GM12891 (cell line): ENCODE measurements at regions not wholly inside any gene's neighbourhood (a gene's known extent, or its start where the extent isn't known, plus 50 kb on each side); places are given as distances from the start of the nearest gene placed in this dataset.

Source experiments
- PAX5 ChIP-seq: IDR thresholded peaks from 2 replicates; pipeline ENCODE4 v1.6.1; 2011; ENCODE audit warnings: low read length, moderate library complexity, mild to moderate bottlenecking; ENCODE audit not compliant: insufficient read depth, severe bottlenecking
- POLR2A ChIP-seq: IDR thresholded peaks from 2 replicates; pipeline ENCODE4 v1.6.1; 2011; ENCODE audit warnings: low read depth, low read length, control low read depth
- POLR2AphosphoS5 ChIP-seq: IDR thresholded peaks from 2 replicates; pipeline ENCODE4 v1.6.1; 2011; ENCODE audit warnings: low read depth, low read length, control low read depth
- POU2F2 ChIP-seq: IDR thresholded peaks from 2 replicates; pipeline ENCODE4 v1.6.1; 2011; ENCODE audit warnings: low read depth, mild to moderate bottlenecking, control low read depth, low read length, moderate library complexity
- SPI1 ChIP-seq: IDR thresholded peaks from 2 replicates; pipeline ENCODE4 v1.6.1; 2011; ENCODE audit warnings: low read depth, low read length, control low read depth
- TAF1 ChIP-seq: IDR thresholded peaks from 2 replicates; pipeline ENCODE4 v1.6.1; 2011; ENCODE audit warnings: low read depth, low read length, control low read depth

- TF ChIP-seq POLR2A (no peak), TAF1 (no peak), POLR2AphosphoS5 (no peak), SPI1 (no peak), PAX5 (no peak), POU2F2 (no peak)
Measured at GRCh38 chr15:96783746-96784145, 453.2 kb downstream of the NR2F2 start.
